HUDEP-2 (cell line): ENCODE measurements at regions not wholly inside any gene's neighbourhood (a gene's known extent, or its start where the extent isn't known, plus 50 kb on each side); places are given as distances from the start of the nearest gene placed in this dataset.

Experiments
- DNase-seq, 76 experiments: peaks; one replicate each; lab custom pipeline; 2025; ENCODE audit not compliant: unreplicated experiment in 76 of 76; lab: John Stamatoyannopoulos, UW

DNA sequence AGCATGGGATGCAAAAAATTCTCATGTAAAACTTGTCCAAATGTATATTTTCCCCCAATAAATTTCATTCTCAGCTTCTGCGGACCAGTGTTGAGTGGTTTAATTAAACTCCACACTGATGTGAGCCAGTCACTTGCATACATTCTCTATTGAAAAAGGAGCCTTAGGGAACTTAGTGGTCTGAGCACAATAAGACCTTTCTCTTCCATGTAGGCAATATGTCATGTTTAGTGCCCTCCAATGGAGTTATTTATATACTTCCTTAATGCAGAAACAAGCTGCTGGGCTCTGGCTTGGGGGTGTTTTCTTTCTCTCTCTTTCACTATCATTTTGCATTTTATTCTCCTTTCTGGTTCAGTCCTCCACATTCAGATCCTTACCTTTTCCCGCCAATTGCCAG is 196.9 kb downstream of the ANAPC10 start:
- no peak for DNase-seq

DNA sequence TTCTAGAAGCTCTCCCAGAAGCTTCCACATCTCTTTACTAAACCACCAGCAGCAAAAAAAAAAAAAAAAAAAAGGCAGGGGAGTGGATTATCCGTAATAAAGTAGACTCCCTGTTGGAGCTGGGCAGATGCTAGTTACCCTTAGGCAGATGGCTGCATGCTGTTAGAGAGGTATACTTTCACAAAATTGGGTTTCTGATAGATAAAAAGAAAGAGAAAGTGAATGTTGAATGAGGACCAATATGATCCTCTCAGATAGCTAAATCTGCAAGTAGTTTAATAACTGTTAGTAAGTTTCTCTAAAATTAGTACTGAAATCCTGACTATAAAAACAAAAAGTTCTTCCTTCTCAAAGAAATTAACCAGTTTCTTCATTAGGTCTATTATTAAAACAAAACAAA is 195.4 kb downstream of the ANAPC10 start:
- DNase-seq = no peak

DNA sequence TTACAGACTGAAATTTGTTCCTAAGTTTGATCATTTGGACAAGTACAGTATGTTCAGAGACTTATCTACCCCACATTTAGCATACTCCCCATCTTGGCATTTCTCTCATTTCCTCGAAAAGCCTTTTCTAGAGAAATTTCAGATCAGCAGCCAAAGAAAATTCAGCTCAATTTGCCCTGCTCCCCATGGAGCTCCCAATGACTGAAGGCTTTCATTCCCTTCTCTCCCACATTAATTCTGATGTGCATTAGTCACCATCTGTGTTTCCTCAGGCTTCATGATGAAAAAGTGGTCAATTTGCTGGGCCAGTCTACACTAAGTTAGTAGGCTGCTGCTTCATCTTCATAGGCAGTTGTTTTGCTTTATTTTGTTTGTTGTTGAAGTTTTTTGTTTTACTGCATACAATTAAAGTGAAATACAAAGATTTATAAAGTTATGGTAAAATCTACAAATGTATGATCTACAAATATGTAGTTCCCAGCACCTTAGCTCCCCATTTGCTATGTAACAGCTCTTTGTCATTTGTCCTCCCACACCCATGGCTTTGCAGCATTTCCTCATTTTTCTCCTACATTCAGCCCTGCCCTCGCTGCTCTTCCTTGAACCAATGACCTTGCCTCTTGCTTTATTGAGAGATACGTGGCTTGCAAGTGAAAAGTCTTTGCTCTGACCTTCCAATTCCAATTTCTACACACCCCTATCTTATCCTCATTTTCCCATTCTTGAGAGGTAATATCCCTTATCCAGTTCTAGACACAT is 193.9 kb downstream of the ANAPC10 start:
- peak in 6 of 76 experiments; percentile 3 to 39 (median 7) for DNase-seq

DNA sequence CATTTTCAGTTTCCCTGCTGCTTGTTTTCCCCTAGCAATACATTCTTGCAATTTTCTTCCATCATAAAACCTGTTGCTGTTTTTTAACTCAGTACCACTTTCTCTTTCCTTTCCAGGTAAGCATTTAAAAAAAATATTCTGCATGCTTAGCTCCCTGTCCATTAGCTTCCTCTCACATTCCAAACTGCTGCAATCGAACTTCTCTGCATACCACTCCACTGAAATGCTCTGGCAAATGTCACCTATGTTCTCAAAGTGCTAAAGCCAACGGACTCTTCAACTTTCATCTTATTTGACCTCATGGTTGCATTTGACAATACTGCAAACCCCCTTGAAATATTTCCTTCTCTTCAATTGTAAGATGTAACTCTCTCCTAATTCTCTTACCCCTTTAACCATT is 192.7 kb downstream of the ANAPC10 start:
- no peak for DNase-seq

DNA sequence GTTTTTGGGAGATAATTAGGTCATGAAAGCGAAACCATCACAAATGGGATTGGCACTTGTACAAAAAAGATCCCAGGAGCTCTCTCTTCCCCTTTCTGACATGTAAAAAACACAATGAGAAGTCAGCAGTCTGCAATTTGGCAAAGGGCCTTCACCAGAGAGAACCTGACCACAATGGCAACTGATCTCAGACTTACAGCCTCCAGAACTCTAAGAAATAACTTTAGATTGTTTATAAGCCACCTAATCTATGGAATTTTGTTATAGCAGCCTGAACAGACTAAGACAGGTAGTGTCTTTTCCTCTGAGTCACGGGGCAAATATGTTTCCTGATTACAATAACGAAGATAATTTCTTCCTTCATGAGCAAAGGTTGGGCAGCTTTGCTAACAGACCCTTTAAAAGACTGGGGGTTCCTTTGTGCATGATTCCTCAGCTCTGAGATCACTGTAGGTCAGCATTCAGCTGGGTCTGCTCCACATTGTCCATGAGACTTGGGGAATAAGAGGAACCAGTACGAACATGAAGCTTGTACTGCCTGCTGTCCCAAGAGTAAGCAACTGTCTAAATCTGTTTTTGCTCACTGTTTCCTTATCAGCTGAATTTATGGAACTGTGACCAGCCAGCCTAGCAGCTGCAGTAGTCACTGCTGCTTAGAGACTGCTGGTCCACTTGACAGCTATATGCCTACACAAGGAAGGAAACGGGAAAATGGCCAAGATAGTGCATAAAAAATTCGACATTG is 191.6 kb downstream of the ANAPC10 start:
- peak in 10 of 76 experiments; percentile 0 to 48 (median 19) for DNase-seq

DNA sequence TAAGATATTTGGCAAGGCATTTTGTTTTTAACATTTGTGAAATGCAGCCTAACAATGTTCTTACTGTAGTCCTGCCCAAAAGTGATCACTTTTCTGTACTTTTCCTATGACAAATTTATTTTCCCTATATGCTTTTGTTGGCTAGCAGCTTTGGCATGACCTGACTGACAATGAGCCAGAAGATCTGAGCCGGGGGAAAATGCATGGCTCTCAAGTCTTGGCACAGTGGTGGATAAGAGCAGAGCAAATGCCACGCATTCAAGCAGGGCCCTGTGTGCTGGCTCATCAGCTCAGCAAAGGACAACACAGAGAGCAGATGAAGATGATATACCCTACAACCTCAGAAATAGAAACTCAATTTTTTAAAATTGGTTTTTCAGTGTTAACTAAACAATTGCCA is 187.3 kb downstream of the ANAPC10 start:
- DNase-seq = no peak
